ENCODE measurements at regions not wholly inside any gene's neighbourhood (a gene's known extent, or its start where the extent isn't known, plus 50 kb on each side); places are given as distances from the start of the nearest gene placed in this dataset.

- TF ChIP-seq GLIS3 (CRISPR knock-in tag; IDR thresholded peaks at IDR 0.05) (no peak), CSDC2 (CRISPR knock-in tag; IDR thresholded peaks at IDR 0.05) (no peak), OSR1 (CRISPR knock-in tag; IDR thresholded peaks at IDR 0.05) (no peak), PATZ1 (CRISPR knock-in tag; IDR thresholded peaks at IDR 0.05; ENCODE audit: borderline replicate concordance) (no peak), ARNTL (CRISPR knock-in tag; IDR thresholded peaks at IDR 0.05; ENCODE audit: borderline replicate concordance, low read depth) (no peak), BACH2 (CRISPR knock-in tag; IDR thresholded peaks at IDR 0.05; ENCODE audit: borderline replicate concordance) (no peak), ESRRG (CRISPR knock-in tag; IDR thresholded peaks at IDR 0.05) (no peak), ZNF565 (CRISPR knock-in tag; conservative IDR thresholded peaks at IDR 0.05; ENCODE audit: low read depth) (no peak), ZFP3 (CRISPR knock-in tag; IDR thresholded peaks at IDR 0.05) (no peak), TCF4 (CRISPR knock-in tag; IDR thresholded peaks at IDR 0.05; ENCODE audit: borderline replicate concordance) (no peak)
Observed at GRCh38 chr11:11082646-11083045, 224.8 kb upstream of the ZBED5 start.

Measured in SK-N-SH treated with all-trans-retinoic acid at 6 μM for 48 hours (cell line).